ENCODE measurements at regions not wholly inside any gene's neighbourhood (a gene's known extent, or its start where the extent isn't known, plus 50 kb on each side); places are given as distances from the start of the nearest gene placed in this dataset.

DNA sequence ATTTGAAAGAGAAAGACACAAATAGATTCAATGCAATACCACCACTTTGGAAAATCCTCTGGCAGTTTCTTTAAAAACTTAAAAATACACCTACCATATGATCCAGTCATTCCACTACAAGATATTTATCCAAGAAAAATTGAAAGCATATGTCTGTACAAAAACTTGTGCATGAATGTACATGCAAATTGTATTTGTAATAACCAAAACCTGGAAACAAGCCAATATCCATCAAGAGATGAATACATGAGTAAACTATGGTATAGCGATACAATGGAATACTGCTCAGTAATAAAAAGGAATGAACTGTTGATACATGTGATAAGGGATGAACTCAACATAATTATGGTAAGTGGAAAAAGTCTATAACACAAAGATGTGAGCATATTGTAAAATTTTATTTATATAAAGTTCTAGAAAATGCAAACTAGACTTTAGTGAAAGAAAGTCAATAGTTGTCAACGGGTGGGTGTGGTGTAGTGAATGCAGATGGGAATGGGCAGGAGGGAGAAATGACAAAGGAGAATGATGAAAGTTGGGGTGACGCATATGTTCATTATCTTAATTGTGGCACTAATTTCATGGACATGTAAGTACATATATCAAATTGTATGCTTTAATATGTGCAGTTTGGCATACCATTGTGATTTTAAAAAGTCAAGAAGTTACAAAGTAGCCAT is 347.5 kb downstream of the SAMD5 start:
- intact Hi-C loops (cut with micrococcal nuclease), result no loop called here

DNA sequence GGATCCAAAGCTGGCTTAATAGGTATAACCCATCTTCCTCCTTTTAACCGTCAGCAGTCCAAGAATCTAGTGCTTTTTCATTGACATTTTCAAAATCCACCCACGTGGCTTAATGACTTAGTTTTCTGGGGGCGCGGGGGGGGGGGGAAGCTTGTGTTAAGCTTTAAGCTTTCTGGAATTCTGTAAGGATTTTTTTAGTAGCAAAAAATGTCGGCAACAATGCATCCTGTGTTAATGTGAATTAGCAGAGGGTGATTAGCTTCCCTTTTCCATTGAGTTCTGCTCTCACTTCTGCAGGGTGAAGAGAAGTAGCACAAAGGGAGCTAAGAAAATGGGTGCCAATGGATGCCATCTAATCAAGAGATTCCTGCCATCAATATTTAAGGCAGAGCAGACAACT is 348.2 kb downstream of the SAMD5 start:
- Histone ChIP-seq H3K4me2 (ENCODE audit: low read length) (no peak overlapping the region), H2AFZ (ENCODE audit: low read length) (no peak overlapping the region), H3K9ac (ENCODE audit: low read length) (no peak overlapping the region), H3K79me2 (ENCODE audit: low read length) (no peaks in the 10 kb centered on the region), H3K4me3 (ENCODE audit: low read length) (no peak overlapping the region), H3F3A (ENCODE audit: low read length, unreplicated experiment) (no peaks in the 10 kb centered on the region), H3K9me3 (ENCODE audit: low read length) (no peaks in the 10 kb centered on the region), H3K36me3 (ENCODE audit: low read depth, low read length) (no peaks in the 10 kb centered on the region), H3K4me1 (ENCODE audit: insufficient read depth, low read length) (peaks cover 8% of the 10 kb centered on the region), H3K27me3 (ENCODE audit: low read length) (no peaks in the 10 kb centered on the region), H3K27ac (ENCODE audit: low read length) (no peak overlapping the region), H4K20me1 (ENCODE audit: low read length) (no peaks in the 10 kb centered on the region), H3K9me2 (replicated peaks; ENCODE audit: low read length) (no peaks in the 10 kb centered on the region)
- intact Hi-C loops (cut with micrococcal nuclease), result no loop called here
- no peak for DNase-seq
- no peak for TF ChIP-seq EZH2phosphoT487 (IDR thresholded peaks at IDR 0.05; ENCODE audit: borderline replicate concordance, low read length)
- no peak for TF ChIP-seq EZH2 (IDR thresholded peaks at IDR 0.05; ENCODE audit: low read length, unreplicated experiment)
- POLR2A ChIA-PET (ENCODE audit: unreplicated experiment), result no interaction called here
- CTCF ChIA-PET, result no interaction called here
- ATAC-seq, result no peak
- BruUV-seq (replicated peaks), result no TSS peak

More for the DNA sequence above, 347.5 kb downstream of the SAMD5 start:
- DNase-seq (no peak), ATAC-seq (no peak)
- CTCF ChIA-PET, result no interaction called here
- Histone ChIP-seq H3K27me3 (ENCODE audit: low read length) (no peaks in the 10 kb centered on the region), H4K20me1 (ENCODE audit: low read length) (no peaks in the 10 kb centered on the region), H3K79me2 (ENCODE audit: low read length) (no peaks in the 10 kb centered on the region), H3K4me1 (ENCODE audit: insufficient read depth, low read length) (peaks cover 8% of the 10 kb centered on the region), H3K9me3 (ENCODE audit: low read length) (no peaks in the 10 kb centered on the region), H3K9ac (ENCODE audit: low read length) (no peak overlapping the region), H3F3A (ENCODE audit: low read length, unreplicated experiment) (no peaks in the 10 kb centered on the region), H3K4me3 (ENCODE audit: low read length) (no peak overlapping the region), H3K9me2 (replicated peaks; ENCODE audit: low read length) (no peaks in the 10 kb centered on the region), H3K27ac (ENCODE audit: low read length) (no peak overlapping the region), H3K4me2 (ENCODE audit: low read length) (no peak overlapping the region), H2AFZ (ENCODE audit: low read length) (no peak overlapping the region), H3K36me3 (ENCODE audit: low read depth, low read length) (no peaks in the 10 kb centered on the region)
- no peak for TF ChIP-seq EZH2 (IDR thresholded peaks at IDR 0.05; ENCODE audit: low read length, unreplicated experiment)
- TF ChIP-seq, protein P1, sequence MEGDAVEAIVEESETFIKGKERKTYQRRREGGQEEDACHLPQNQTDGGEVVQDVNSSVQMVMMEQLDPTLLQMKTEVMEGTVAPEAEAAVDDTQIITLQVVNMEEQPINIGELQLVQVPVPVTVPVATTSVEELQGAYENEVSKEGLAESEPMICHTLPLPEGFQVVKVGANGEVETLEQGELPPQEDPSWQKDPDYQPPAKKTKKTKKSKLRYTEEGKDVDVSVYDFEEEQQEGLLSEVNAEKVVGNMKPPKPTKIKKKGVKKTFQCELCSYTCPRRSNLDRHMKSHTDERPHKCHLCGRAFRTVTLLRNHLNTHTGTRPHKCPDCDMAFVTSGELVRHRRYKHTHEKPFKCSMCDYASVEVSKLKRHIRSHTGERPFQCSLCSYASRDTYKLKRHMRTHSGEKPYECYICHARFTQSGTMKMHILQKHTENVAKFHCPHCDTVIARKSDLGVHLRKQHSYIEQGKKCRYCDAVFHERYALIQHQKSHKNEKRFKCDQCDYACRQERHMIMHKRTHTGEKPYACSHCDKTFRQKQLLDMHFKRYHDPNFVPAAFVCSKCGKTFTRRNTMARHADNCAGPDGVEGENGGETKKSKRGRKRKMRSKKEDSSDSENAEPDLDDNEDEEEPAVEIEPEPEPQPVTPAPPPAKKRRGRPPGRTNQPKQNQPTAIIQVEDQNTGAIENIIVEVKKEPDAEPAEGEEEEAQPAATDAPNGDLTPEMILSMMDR (conservative IDR thresholded peaks at IDR 0.05; ENCODE audit: low read depth, low read length), result no peak
- BruUV-seq (replicated peaks), result no TSS peak
- POLR2A ChIA-PET (ENCODE audit: unreplicated experiment), result no interaction called here

DNA sequence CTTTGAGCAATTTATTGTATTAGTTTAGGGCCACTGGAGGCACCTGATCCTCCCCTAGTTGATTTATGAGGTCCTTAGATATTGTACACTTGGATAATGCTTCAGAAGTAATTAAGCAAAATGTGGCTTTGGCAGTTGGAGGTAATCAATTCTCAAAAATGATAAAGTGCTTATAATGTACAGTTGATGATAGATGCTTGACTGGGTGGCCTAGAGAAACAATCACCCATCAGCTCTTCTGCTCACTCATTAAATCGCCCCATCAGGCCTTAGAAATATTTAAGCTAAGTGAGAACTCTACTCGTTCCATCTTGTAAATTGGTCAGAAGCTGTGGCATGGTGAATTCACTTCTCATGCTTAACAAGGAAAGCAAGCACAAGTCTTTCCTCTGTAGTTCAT is 349.9 kb downstream of the SAMD5 start:
- Histone ChIP-seq H3K4me3 (ENCODE audit: low read length) (no peak overlapping the region), H2AFZ (ENCODE audit: low read length) (no peak overlapping the region), H3K27me3 (ENCODE audit: low read length) (no peaks in the 10 kb centered on the region), H3K4me2 (ENCODE audit: low read length) (no peak overlapping the region), H3K9me3 (ENCODE audit: low read length) (no peaks in the 10 kb centered on the region), H3K79me2 (ENCODE audit: low read length) (no peaks in the 10 kb centered on the region), H3F3A (ENCODE audit: low read length, unreplicated experiment) (no peaks in the 10 kb centered on the region), H3K9ac (ENCODE audit: low read length) (no peak overlapping the region), H3K36me3 (ENCODE audit: low read depth, low read length) (no peaks in the 10 kb centered on the region), H3K4me1 (ENCODE audit: insufficient read depth, low read length) (no peaks in the 10 kb centered on the region), H4K20me1 (ENCODE audit: low read length) (no peaks in the 10 kb centered on the region), H3K27ac (ENCODE audit: low read length) (no peak overlapping the region), H3K9me2 (replicated peaks; ENCODE audit: low read length) (no peaks in the 10 kb centered on the region)
- ChIA-PET POLR2A (ENCODE audit: unreplicated experiment) (no interaction called here), CTCF (no interaction called here)
- DNase-seq, result no peak
- BruUV-seq (replicated peaks), result no TSS peak
- no peak for ATAC-seq
- intact Hi-C loops (cut with micrococcal nuclease), result no loop called here
- TF ChIP-seq EZH2 (IDR thresholded peaks at IDR 0.05; ENCODE audit: low read length, unreplicated experiment) (no peak), EZH2phosphoT487 (IDR thresholded peaks at IDR 0.05; ENCODE audit: borderline replicate concordance, low read length) (no peak)
- TF ChIP-seq, protein P1 (conservative IDR thresholded peaks at IDR 0.05; ENCODE audit: low read depth, low read length), result no peak

Data from PC-3 (cell line).